ENCODE measurements at regions not wholly inside any gene's neighbourhood (a gene's known extent, or its start where the extent isn't known, plus 50 kb on each side); places are given as distances from the start of the nearest gene placed in this dataset.

DNA sequence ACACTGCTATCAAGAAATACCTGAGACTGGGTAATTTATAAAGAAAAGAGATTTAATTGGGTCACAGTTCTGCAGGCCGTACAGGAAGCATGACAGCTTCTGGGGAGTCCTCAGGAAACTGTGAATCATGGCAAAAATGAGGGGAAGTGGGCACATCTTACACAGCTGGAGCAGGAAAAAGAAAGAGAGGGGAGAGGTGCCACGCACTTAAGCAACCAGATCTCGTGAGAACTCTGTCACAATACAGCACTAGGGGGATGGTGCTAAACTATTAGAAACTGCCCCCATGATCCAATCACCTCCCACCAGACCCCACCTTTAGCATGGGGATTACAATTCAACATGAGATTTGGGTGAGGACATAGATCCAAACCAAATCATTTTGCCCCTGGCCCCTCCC lies 105.5 kb upstream of the CPLX2 start:
- peak; percentile 4 for DNase-seq

DNA sequence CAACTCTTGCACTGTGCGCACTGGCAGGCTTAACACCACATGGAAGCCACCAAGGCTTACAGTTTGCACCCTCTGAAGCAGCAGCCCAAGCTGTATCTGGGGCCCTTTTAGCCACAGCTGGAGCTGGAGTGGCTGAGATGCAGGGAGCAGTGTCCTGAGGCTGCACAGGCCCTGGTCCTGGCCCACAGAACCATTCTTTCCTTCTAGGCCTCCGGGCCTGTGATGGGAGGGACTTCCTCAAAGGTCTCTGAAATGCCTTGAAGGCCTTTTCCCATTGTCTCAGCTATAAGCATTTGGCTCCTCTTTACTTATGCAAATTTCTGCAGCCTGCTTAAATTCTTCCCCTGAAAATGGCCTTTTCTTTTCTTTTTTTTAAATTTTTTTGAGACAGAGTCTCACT lies 104.4 kb upstream of the CPLX2 start:
- no peak for DNase-seq

DNA sequence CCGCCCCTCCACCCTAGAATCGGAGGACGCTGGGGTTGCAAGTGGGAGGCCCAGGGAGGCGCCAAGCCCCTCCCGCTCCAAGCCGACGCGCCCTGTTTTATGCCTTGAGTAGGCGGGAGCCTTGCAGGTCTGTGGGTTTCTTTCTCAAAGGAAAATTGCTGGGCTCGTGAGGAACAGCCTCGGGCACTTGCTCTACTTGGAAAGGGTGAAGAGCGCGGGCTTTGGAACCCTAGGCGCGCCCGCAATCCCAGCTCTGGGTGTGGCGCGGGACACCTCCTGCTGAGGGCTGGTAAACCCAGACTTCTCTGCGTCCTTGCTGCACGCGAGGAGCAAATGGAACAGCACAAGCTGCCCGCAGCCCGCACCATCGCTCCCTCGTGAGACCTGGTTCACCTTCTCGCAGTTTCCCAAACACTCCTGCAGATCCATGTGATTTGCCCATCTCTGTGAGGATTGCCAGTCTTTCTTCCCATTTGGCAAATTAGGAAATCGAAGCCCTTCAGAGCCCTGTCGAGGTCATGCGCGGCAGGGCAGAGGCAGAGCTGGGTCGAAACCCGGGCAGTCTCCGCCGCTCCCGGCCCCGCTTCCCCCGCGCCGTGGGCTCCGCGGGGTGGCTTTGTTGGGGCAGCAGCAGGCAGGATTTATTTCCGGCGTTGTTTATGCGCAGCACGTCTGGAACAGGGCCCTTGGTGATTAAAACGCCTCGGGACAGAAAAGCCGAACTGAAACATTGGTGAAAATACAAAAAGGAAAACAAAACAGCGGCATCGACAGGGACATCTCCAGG lies 98.4 kb upstream of the CPLX2 start:
- no peak for DNase-seq

DNA sequence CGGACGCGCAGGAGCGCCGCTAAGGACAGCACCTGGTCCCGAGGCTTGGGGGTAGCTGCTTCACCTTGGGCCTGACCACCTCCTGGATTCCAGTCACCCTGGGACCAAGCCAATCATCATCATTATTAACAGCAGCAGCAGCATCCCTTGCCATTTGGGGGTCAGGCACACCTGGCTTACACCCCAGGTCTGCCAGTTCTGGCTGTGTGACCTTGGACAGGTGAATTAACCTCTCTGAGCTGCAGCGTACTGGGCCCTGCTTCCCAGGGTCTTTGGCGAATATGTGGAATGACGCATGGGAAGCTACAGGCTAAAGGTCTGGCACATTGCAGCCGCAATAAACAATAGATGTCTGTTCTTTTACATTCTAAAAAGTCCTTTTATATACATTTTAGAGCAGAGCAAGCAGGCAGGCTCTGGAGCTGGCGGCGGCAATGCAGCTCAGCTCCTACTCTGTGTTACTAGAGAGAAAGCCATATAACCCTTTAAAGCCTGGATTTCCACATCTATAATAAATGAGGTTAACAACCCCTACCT lies 97.8 kb upstream of the CPLX2 start:
- no peak for DNase-seq

DNA sequence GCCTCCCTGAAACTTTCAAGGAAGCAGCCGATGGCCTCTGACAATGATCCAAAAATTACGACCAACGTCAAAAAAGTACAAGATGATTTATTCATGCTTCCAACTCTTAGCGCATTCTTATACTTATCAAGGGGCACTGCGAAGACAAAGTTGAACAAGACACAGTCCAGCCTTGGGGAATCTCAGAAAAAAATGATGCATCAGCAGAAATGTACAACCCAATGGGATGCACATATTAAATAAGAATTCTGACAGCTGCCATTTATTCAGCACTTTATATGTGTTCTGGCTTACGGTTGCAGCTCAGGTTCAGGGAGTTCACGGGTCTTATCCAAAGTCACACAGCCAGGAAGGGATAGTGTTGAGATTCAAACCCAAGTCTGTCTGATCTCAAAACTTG lies 96.0 kb upstream of the CPLX2 start:
- no peak for DNase-seq

DNA sequence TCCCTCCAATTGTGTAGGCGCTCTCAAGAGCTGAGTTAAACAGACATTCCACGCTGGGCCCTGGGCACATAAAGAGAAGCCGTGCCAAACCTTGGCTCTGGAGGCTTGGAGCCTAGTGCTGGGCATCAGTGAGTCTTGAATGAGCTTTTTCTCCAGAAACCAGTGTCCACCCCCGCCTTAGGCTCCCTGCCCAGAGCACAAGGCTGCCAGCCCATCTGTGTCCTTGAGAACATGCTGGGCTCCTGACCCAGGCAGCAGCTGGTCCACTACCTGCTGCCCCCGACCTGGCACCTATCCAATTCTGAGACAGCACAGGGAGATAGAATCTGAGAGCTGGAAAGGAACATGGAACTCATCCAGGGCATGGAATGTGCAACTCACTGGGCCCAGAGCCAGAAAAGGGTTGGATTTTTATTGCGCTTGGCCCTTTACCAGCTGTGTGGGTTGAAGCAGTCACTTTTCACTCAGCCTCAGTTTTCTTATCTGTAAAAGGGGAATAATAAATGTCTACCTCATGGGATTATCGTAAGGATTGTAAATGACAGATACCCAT lies 92.4 kb upstream of the CPLX2 start:
- DNase-seq: no peak

DNA sequence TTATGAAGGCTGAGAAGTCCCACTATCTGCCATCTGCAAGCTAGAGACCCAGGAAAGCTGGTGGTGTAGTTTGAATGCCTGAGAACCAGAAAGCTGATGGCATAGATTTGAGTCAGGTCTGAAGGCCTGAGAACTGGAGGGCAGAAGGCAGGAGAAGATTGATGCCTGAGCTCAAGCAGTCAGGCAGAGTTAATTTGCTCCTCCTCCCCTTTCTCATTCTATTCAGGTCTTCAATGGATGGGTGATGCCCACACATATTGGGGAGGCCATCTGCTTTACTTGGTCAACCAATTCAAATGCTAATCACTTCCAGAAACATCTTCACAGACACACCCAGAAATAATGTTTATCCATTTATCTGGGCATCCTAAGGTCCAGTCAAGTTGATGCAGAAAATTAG lies 87.6 kb upstream of the CPLX2 start:
- DNase-seq: no peak

DNA sequence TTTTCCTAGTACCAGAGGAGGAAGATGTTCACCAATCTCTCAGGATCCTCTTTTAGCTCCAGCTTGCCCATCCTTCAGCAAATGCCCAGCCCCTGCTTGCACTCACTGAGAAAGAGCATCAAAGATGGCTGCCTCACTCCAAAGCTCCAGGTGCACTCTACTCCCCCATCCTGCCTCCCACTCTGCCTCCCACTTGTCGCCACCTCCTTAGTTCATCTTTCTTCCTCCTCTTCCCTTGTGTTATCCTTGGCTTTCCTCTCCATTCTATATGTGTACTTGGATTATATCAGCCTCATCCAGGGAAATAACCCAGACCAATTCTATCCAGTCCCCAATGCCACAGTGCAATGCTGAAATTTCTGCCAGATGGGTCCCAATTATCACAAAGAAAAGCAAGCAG lies 87.1 kb upstream of the CPLX2 start:
- no peak for DNase-seq

DNA sequence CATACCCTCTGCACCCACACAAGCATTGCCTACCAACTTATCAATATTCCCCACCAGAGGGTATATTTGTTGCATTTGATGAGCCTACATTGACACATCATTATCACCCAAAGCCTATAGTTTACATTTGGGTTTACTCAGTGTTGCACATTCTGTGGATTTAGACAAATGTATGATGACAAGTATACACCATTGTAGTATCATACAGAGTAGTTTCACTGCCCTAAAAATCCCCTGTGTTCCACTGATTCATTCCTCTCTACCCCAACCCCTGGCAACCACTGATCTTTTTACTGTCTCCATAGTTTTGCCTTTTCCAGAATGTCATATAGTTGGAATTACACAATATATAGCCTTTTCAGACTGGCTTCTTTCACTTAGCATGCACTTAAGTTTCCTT lies 85.7 kb upstream of the CPLX2 start:
- no peak for DNase-seq

DNA sequence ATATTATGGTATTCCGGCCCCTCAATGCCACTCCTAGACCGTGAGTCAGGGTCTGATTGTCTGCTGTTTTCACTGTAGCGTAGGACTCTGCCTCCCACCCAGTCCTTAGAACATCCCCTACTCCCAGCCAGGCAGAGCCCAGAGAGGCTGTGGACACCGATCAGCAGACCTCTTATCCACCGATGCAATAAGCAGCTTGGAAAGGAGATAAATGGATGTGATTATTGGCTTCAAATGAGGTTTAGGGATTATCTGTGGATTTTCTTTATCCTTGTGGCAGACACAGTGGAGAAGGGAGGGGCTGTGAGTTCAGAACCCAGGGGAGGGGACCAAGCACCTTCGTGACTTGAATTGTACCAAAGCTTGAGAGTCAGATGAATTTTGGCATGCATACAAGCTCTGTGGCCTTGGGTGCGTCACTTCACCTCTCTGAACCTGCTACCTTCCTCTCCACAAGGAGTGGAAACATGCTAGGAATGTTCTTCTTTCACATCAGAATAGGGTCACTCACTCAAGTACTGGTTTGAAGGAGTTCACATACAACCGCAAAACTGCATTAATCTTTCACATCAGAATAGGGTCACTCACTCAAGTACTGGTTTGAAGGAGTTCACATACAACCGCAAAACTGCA lies 83.1 kb upstream of the CPLX2 start:
- DNase-seq: no peak

DNA sequence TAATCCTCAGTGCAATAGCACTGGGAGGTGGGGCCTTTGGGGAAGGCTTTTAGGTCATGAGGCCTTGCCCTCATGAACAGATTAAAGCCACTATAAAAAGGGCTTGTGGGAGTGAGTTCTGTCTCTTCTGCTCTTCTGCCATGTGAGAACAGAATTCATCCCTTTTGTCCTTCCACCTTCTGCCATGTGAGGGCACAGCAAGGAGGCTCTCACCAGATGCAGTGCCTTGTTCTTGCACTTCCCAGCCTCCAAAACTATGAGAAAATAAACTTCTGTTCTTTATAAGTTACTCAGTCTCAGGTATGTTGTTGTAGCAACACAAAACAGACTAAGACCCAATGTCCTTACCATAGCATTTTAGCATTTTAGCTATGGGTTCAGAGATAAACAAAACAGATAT lies 81.7 kb upstream of the CPLX2 start:
- DNase-seq: no peak

DNA sequence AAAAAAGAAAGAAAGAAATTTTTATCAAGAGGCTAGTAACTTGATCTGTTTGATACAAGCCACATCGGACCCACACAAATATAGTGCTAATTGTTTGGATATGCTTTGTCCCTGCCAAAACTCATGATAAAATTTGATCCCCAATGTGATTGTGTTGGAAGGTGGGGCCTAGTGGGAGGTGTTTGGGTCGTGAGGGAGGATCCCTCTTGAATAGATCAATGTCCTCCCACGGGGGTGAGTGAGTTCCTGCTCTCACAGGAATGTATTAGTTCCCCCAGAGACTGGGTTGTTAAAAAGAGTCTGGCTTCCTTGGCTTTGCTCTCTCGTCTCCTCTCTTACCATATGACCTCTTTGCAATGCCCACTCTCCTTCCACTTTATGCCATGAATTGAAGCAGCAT lies 80.6 kb upstream of the CPLX2 start:
- no peak for DNase-seq

DNA sequence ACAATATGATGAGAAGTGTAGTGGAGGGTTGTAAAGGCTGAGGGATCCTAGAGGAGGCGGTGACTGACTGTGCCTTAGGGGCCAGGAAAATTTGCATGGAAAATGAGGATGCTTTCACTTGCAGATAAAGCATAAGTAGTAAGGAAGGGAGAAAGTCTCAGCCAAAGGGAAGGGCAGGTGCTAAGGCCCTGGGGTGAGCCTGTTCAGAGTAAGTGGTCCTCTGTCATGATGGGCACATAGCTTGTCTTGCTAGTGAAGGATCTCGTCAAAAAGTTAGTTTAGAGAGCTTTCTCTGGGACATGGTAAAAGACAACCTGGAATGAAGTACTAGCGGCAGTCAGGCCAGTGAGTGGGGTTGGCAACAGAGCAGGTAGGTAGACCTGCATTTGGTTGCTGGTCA lies 75.4 kb upstream of the CPLX2 start:
- DNase-seq: no peak

DNA sequence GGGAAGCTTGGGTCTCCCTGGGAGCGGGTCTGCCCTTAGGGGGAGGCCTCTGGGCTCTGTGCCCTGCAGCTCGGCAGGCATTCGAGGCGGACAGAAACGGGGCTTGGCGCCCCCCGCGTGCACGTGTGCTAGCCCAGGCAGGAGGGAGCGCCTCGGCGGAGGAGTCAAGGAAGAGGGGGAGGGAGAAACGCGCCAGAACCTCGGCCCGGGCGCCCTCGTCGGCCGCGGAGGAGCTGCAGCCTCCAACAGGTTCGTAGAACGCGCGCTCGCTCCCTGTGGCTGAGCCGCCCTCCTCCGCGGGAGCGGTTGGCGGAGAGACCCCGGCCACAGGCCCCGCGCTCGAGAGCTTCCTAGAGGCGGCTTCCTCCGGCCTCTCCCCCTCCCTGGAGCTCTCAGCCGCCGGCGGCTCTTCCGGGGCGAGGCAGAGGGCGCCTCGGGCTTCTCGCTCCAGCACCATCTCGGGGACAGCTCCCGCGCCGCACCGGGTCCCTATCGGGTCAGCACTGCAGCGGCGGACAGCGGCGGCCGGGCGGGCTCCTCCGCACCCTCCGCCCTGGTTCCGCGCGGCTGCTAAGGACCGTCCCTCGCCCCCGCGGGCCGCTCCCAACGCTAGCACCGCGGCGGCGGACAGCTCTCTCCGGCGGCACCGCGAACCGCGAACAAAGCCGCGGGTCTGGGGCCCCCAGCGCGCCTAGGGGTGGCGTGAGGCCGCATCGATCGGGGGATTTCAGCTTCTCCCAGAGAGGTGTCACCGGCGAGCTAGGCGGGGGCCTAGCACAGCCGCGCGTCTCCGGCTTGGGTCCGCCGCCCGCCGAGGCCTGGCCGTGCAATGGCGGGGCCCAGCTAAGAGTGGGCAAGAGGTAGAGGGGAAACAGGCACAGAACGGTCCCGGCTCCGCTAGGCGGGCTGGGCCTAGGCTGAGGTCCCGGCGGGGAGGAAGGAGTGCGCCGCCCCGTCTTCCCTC lies 74.6 kb upstream of the CPLX2 start:
- DNase-seq: peak; percentile 92

DNA sequence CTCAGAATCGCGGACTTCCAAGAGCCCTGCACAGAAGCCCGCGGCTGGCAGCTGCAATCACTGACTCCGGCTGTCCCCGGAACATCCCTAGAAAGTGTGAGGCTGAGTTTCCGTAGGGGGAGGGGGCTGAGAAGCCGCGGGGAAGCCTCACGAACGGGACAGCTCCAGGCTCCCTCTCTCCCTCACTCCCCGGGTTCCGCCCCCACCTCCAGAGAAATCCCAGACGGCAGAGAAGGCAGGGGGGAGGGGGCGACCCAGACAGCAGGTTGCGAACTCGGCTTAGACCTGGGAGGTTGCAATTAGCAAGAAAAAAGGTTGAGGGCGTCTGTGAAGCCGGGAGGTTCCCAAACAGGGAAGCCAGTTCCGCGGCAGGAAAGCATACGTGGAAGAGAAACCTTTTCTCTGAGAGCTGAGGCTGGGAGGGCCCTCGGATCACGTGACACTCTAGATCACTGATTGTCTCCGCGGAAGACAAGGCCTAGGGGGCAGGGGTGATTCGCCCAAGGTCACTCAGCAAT lies 73.8 kb upstream of the CPLX2 start:
- DNase-seq: no peak

DNA sequence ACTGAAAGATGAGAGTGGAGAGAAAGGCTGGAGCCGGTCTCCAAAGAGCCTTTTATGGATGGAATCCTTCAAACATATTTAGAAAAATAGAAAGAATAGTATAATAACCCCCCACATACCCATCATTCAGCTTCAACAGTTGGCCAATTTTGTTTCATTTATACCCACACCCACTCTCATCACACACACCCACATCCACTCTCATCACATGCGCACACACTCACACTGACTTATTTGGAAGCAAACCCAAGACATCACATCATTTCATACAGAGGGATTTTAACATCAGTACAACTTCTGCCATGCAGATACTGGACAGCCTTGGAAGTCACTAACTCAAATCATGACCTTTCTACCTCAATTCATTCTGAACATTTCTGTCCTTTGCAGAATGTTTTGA lies 72.8 kb upstream of the CPLX2 start:
- no peak for DNase-seq

DNA sequence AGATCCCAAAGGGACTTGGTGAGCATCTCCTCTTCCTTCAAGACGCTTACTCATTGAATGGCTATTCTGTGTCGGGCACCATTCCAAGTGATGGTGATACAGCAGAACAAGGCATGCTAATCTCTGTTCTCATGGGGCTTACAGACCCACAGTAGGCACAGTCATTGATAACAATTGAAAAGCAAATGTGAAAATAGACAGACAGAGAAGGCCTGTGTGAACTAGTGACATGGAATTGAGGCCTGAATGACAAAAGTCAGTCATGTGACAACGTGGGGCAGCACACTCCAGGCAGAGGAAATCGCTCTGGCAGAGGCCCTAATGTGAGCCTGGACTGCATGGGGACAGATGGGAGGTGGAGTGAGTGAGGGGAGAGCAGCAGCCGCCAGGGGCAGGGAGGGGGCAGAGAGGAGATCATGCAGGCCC lies 70.7 kb upstream of the CPLX2 start:
- peak; percentile 64 for DNase-seq

DNA sequence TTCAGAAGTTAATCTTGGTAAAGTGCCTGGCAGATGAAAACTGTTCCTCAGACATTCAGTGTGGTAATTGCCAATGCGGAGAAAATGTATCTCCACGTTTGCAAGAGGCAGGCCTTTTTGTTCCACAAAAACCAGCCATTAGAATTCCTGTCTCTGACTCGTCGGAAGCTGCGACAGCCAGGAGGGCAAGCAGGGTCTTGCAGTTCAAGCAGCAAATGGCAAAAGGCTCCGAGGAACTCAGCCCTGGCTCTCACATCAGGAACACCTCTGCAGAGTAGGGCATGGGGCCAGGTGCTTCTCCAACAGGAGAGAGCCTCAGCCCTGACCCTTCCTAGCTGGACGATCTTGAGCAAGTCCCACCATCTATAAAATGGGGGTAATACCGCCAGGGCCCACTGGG lies 69.0 kb upstream of the CPLX2 start:
- no peak for DNase-seq

DNA sequence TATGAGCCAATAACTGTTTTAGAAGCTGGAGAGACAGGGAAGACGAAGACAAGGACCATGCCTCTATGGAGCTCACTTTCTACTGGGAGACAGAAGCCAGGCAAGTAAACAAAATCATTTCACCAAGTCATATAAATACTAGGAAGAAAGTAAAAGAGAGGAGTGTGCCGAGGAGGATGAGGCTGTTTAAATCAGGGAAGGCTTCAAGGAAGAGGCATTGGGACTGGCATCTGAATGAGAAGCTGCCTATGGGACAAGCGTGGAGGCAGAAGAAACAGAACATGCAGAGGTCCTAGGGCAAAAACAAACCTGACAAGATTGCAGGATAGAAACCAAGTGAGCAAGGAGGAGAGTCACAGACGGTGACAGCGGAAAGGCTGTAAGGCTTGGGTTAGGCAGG lies 68.1 kb upstream of the CPLX2 start:
- DNase-seq: no peak

DNA sequence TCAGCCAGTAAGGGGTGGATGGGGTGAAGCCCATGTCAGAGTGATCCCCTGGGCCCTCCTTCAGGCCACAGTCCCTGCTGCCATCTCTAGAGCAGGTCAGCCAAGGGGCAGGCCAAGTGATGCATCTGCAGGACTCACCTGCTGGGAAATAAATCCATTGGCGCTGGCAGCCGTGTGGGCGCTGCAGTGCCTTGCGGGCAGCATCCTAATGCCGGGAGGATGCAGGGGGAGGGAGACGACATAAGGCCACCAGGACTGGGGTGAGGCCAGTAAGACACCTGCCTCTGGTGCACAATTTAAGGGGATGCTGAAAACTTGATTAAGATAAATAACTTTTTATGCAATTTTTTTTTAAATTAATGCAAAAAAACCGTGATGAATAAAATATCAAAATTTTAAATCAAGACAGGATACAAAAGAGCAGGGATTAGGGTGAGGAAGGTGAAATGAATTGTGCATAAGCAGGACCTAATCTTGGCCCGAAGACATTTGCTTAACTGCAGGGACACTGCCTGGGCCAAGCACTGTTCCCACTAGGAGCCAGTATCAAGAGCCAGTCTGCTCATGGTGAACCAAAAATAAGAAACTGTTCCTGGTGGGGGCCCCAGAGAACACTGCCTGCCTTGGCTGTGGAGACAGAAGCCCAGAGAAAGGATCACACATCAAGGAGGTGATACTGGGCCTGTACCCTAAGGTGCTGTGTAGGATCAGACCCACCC lies 67.5 kb upstream of the CPLX2 start:
- no peak for DNase-seq

DNA sequence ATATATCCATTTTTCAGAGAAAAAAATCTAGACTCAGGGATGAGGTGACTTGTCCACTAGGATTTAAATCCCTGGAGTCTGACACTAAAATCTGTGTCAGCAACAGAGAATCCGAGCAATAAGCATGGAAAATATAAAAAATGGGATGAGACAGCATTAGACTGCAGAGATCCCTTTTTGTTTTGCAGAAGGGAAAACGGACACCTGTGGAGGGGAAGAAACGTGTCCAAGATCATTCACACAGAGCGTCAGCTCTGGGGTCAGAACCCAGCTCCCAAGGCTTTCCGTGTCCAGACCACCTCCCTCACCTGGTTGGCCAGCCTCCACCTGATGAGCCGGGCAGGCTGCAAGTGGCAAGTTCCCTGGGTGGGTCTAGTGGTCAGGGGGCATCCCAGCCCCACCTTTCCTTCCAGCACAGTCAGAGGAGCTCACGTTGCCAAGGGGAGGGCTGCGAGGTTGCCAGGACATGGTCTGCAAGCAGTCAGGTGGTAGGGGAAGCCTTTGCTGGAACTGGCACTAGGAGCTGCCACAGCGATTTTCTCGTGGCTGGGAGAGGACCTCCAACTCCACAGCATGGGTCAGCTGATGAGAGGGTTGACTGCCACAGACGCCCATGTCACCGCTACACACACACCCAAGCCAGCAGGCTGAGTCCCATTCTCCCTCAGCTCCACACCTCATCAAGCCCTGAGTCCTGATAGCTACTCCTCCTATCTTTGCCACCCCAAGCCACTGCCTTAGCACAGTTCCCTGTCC lies 65.9 kb upstream of the CPLX2 start:
- no peak for DNase-seq

Data from hematopoietic multipotent progenitor cell treated with erythropoietin and hydrocortisone succinate and interleukin-3 and kit ligand, for 4 days (in vitro differentiated cells).